Ishikawa (cell line): ENCODE measurements at regions not wholly inside any gene's neighbourhood (a gene's known extent, or its start where the extent isn't known, plus 50 kb on each side); places are given as distances from the start of the nearest gene placed in this dataset.

Experiments
- CEBPB ChIP-seq: IDR thresholded peaks from 2 replicates; pipeline ENCODE4 v1.6.1; 2012
- CREB1 ChIP-seq: IDR thresholded peaks from 2 replicates; pipeline ENCODE4 v1.6.1; 2012; ENCODE audit warnings: low read depth
- EGR1 ChIP-seq: IDR thresholded peaks from 2 replicates; pipeline ENCODE4 v1.6.1; 2012
- EP300 ChIP-seq: IDR thresholded peaks from 2 replicates; pipeline ENCODE4 v1.6.1; 2012; ENCODE audit warnings: borderline replicate concordance
- NFIC ChIP-seq: IDR thresholded peaks from 2 replicates; pipeline ENCODE4 v1.6.1; 2012
- TAF1 ChIP-seq: IDR thresholded peaks from 2 replicates; pipeline ENCODE4 v1.6.1; 2012; ENCODE audit warnings: low read depth, mild to moderate bottlenecking
- YY1 ChIP-seq: IDR thresholded peaks from 2 replicates; pipeline ENCODE4 v1.6.1; 2012; ENCODE audit warnings: low read depth
- ZBTB7A ChIP-seq: IDR thresholded peaks from 2 replicates; pipeline ENCODE4 v1.6.1; 2012; ENCODE audit warnings: low read depth
- TF ChIP-seq, protein P1 (sequence below): IDR thresholded peaks from 2 replicates; pipeline ENCODE4 v1.6.1; 2012

GRCh38 chr12:34386621-34387255 lies 364.4 kb downstream of the ALG10 start:
- no peak for TF ChIP-seq EGR1
- TF ChIP-seq YY1, result no peak
- no peak for TF ChIP-seq NFIC
- TF ChIP-seq EP300, result no peak
- TF ChIP-seq ZBTB7A, result no peak
- TF ChIP-seq CEBPB, result no peak
- no peak for TF ChIP-seq TAF1
- TF ChIP-seq, protein P1, sequence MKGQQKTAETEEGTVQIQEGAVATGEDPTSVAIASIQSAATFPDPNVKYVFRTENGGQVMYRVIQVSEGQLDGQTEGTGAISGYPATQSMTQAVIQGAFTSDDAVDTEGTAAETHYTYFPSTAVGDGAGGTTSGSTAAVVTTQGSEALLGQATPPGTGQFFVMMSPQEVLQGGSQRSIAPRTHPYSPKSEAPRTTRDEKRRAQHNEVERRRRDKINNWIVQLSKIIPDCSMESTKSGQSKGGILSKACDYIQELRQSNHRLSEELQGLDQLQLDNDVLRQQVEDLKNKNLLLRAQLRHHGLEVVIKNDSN, result no peak
- no peak for TF ChIP-seq CREB1
